Lung microvascular endothelial cell (primary cell): ENCODE measurements at regions not wholly inside any gene's neighbourhood (a gene's known extent, or its start where the extent isn't known, plus 50 kb on each side); places are given as distances from the start of the nearest gene placed in this dataset.
"Not testable (repeated sequence)": the region's sequence is repeated elsewhere in the genome, so short reads cannot be mapped to it uniquely, and the experiment has no call there.

Source experiments
- DNase-seq, 2 donors: peaks; one replicate each; pipeline versions ENCODE4 v3.0.0 to v3.0.0-alpha.2; 2010; ENCODE audit warnings: low read depth in 2 of 2

- not testable (repeated sequence) for DNase-seq
Measured at GRCh38 chr1:25171013-25171412, 61.3 kb downstream of the SYF2 start.

DNA sequence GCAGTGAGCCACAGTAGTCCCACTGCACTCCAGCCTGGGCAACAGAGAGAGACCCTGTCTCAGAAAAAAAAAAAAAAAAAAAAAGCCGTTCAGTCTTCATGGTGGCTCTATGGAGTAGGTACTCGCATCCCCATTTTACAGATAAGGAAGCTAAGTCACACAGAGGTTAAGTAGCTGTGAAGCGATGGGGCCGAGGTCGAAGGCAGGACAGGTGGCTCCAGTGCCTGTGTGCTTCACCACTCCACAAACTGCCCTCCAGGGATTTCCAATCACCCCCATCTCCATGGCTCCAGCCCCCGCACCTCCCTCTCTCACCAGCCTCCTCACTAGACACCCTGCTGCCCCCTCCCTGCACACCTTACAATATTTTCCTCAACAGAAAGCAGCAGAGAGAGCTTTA, 61.9 kb downstream of the SYF2 start:
- DNase-seq: no peak

DNA sequence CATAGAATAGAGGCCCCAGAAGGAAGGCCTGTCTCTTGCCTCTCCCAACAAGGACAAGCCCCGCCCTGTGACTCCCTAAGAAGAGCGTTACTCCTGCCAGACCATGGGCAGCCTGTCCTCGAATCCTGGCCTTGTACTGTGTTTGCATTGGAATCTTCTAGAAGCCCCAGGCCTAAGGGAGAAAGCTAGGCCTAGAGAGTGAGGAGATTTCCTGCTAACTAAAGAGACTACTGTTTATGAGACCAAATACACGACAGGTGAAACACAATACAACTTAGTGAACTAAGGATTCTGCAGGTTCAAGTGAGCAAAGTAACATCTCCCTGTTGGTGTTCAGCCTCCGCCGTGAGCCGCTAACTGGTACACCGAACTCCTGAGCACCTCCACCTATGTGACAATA, 62.7 kb downstream of the SYF2 start:
- DNase-seq: no peak

DNA sequence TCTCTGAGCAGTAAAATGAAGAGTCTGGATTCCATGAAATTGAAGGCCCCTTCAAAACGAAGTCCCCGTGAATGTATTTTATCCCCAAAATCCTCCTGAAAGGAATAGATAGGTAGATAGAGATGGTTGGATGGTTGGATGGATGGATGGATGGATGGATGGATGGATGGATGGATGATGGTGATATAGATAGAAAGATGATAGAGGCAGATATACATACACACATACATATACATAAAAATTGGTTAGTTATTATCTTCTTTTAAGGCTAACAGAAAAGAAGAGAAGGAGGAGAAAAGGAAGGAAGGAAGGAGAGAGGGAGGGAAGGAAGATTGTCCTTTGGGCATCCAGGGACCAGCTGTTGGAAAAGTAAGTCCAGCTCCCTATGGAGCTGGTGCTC, 63.1 kb downstream of the SYF2 start:
- no peak for DNase-seq

- no peak for DNase-seq
Measured at GRCh38 chr1:25168193-25169071, 63.9 kb downstream of the SYF2 start.

GRCh38 chr1:25167269-25168192, 64.8 kb downstream of the SYF2 start:
- DNase-seq: no peak

DNA sequence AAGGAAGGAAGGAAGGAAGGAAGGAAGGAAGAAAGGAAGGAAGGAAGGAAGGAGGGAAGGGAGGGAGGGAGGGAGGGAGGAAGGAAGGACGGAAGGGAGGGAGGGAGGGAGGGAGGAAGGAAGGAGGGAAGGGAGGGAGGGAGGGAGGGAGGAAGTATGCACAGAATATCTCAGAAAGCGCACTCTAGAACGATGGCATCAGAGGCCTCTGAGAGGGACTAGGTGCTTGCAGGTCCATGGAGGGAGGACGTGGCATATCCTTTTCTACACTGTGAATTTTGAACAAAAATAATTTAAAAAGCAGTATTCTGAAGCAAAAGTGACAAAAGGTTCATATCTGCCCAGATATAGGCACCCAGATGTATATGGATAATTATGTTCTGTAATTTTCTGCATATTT, 65.5 kb downstream of the SYF2 start:
- no peak for DNase-seq

DNA sequence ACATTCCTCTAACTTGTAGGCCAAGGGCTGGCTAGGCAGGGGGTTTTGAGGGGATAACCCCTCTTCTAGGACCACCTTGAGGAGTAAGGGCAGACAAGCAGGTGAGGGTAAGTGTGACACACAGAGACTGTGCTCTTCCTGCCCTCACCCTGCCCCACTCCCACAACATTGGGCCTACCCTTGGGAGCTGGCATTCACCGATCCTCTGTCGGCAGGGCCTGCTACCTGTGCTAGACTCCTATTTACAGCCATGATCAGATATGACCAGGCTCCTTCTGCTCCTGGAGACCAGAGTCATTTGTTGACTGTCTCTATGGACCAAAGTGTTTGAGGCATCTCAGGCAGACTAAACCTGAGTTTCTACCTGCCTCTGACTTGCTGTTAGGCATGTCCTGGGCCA, 68.3 kb downstream of the SYF2 start:
- no peak for DNase-seq

- DNase-seq: no peak
Measured at GRCh38 chr1:25161981-25162380, 70.3 kb downstream of the SYF2 start.

GRCh38 chr1:25157846-25158245, 74.5 kb downstream of the SYF2 start:
- no peak for DNase-seq

DNA sequence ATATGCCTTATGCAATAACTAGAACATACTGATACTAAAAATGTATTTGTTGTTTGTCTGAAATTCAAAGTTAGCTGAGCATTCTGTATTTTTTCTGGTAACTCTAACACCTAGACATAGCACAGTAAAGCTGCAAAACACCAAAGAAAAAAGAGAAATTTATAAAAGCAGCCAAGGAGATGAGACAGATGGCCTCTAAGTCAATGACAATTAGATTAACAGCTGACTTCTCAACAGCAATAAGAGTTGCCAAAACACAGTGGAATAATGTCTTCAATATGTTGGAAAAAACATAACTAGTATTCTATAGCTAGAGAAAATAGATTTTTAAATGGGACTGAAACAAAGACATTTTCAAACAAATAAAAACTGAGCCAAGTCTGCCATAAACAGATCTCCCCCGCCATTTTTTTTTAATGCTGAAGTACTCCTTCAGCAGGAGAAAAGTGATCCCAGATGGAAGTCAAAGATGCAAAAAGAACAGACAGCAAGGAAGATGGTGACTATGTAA, 81.3 kb downstream of the SYF2 start:
- DNase-seq: no peak

DNA sequence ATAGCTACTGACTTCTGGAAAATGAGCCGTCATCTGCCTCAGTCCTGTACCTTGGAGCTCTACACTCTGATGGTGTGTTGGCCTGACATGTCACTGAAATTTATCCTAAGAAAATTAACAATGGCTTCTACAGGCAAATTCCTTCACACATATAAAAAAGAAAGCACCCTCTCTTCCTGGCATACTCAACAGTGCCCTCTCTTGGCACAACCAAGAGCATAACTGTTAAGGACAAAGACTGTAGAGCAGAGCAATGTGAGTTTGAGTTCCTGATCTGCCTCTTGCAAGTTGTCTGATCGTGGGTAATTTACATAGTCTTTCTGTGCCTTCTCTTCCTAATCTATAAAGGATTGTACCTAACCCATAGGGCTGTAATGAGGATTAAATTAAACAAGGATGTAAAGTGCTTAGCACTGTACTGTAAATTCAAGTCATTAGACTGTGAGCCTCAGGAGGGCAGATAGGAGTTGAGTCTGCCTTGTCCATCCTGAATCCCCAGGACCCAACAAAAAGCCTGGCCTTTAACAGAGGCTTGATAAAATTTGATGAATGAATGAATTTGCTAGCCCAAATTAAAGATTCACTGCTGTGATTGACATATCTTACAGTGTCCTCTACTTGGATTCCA, 83.5 kb downstream of the SYF2 start:
- peak; percentile 16 to 23 for DNase-seq

- DNase-seq: no peak
Measured at GRCh38 chr1:25146451-25146855, 85.8 kb downstream of the SYF2 start.

GRCh38 chr1:25145775-25146393, 86.4 kb downstream of the SYF2 start:
- DNase-seq: no peak

GRCh38 chr1:25140073-25140797, 92.1 kb downstream of the SYF2 start:
- no peak for DNase-seq

DNA sequence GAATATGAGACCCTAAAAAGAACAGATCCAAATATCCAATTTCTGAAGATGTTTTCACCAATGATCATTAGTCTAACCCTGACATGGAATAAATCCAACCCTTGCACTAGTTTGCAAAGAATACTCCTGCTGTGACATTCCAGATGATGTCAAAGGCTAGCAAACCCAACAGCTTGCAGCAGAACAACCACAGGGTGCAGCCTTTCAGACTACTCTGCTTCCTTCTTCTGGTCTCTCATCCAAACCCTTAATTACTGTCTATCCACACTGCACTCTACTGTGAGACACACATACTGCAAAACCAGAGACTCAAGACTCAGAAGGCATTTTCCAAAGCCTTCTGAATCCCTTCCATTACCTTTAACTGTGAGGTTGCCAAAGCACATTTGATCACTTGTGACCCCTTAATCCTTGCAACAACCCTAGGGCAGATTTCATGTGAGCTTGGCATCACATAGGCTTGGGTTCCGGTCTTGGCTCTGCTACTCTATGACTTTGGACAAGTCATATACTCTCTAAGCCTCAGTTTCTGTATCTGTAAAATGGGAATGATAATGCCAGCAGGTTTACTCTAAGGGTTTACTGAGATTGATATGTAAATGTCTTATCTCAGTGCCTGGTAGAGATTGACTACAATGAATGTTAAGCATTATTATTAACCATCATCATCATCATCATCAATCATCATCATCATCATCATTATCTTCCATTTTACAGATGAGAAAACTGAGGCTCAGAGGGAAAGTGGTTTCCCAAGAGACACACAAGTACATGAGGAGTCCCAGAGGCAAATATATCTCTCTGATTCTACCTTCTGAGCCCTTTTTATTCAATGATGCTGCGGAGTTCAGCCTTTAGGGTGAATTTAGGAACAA, 94.5 kb downstream of the SYF2 start:
- no peak for DNase-seq

DNA sequence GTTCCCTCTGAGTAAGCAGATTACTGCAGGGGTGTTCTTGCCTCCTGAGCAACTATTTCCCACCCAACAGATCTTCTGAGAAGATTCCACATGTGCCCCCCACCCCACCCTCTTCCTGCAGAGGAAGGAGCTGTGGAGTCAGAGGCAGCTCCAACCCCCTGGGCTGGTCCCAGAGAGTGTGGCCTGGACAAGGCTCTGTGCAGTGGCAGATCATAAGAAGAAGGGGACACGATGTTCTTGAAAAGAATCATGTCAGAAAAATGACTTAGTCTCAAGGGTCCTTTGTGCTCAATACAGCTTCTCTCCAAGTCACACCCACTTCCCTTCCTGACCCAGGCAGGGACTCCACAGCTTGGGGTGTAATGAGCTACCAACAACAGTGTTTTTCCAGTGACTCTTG, 95.2 kb downstream of the SYF2 start:
- DNase-seq: no peak

GRCh38 chr1:25135909-25136308, 96.4 kb downstream of the SYF2 start:
- DNase-seq: no peak

- DNase-seq: no peak
Measured at GRCh38 chr1:25134801-25135461, 97.4 kb downstream of the SYF2 start.
